HUES48 (cell line): ENCODE measurements at regions not wholly inside any gene's neighbourhood (a gene's known extent, or its start where the extent isn't known, plus 50 kb on each side); places are given as distances from the start of the nearest gene placed in this dataset.
A peak's percentile ranks its signal among the peaks of the same experiment; 100 is the strongest.

Experiments used
- H3K27ac ChIP-seq: one replicate; pipeline ENCODE4 v1.7.0; 2013; ENCODE audit warnings: low read depth, low read length, inconsistent platforms
- H3K27me3 ChIP-seq: 2 replicates; pipeline ENCODE4 v1.6.1; 2013; ENCODE audit warnings: mild to moderate bottlenecking, low read length; ENCODE audit not compliant: control insufficient read depth, insufficient read depth
- H3K36me3 ChIP-seq: 2 replicates; pipeline ENCODE4 v1.6.1; 2013; ENCODE audit warnings: low read length; ENCODE audit not compliant: control insufficient read depth, insufficient read depth
- H3K4me1 ChIP-seq: 2 replicates; pipeline ENCODE4 v1.6.1; 2013; ENCODE audit warnings: mild to moderate bottlenecking, low read length; ENCODE audit not compliant: control insufficient read depth, insufficient read depth
- H3K4me3 ChIP-seq: 2 replicates; pipeline ENCODE4 v1.5.1; 2013; ENCODE audit warnings: mild to moderate bottlenecking, low read depth, low read length
- H3K9ac ChIP-seq: 2 replicates; pipeline ENCODE4 v1.6.1; 2013; ENCODE audit warnings: mild to moderate bottlenecking, low read depth, low read length, moderate library complexity
- H3K9me3 ChIP-seq: 2 replicates; pipeline ENCODE4 v1.6.1; 2013; ENCODE audit warnings: low read length; ENCODE audit not compliant: control insufficient read depth, insufficient read depth

DNA sequence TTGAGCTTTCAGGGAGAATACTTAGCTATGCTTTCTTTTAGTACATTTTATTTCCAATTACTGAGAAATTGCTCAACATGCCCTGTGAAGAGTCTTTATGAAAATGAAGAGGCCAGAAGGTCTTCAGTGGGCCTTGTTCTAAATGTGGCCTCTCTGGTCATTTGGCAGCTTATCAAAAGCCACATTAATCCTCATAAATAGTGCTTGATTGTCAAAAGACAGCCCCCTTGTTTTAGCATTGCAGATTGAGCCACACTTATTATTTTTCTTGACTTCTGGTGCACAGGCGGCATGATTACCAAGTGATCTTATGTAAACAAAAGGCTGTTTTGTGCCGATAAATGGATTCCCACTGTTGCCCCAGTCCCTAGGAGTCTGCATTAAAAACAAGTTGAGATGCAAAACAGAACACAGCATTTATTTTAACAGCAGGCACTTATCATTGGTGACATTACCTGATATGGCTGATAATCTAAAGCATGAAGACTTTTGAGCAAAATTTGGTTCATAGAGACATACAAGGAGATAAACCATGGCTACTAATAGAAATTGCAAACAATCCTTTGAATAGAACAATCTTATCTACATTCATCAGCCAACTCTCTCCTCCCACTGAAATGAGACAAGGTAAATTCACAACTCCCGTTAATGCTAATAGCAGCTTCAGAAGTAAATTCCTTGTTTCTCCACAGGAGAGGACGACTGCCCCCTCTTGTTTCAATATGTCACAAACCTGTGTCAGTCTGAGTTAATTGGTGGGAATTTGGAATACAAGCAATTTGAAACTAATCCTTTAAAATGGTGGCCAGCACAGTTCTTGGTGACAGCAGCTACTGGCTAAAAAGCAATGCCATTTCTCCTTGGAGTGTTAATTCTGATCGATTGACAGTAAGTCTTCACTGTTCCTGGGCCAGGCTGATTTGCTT lies 194.3 kb downstream of the NSUN3 start:
- no peak overlapping the region for H3K4me3 ChIP-seq
- H3K27me3 ChIP-seq = no peaks in the 10 kb centered on the region
- no peaks in the 10 kb centered on the region for H3K36me3 ChIP-seq
- H3K27ac ChIP-seq = peak overlapping the region; percentile 10
- H3K9ac ChIP-seq = no peak overlapping the region
- peaks cover 5% of the 10 kb centered on the region for H3K4me1 ChIP-seq
- peaks cover 7% of the 10 kb centered on the region; the same call in 1 of the 2 replicates for H3K9me3 ChIP-seq

DNA sequence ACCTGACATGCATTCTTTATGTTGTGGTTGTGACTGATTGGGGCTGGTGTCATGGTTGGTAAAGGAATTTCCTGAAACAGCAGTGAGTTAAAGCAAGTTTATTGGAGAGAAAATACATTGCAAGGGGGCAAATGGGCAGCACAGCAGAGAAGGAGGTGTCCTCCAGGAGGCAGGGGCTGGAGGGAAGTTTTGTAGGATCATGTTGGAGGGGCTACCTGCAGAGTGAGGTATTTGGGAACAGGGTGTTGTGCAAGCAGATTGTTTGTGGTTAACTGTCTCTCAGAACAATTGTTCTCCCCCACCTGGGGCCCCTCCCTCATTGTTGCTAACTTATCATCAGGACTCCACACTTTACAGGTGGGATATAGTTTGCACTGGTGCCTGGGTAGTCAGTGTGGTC lies 196.0 kb downstream of the NSUN3 start:
- no peak overlapping the region for H3K9ac ChIP-seq
- peaks cover 7% of the 10 kb centered on the region; the same call in 1 of the 2 replicates for H3K9me3 ChIP-seq
- H3K4me1 ChIP-seq = peaks cover 3% of the 10 kb centered on the region; the same call in 1 of the 2 replicates
- H3K27ac ChIP-seq = peak overlapping the region; percentile 31
- no peaks in the 10 kb centered on the region for H3K36me3 ChIP-seq
- no peaks in the 10 kb centered on the region for H3K27me3 ChIP-seq
- no peak overlapping the region for H3K4me3 ChIP-seq

DNA sequence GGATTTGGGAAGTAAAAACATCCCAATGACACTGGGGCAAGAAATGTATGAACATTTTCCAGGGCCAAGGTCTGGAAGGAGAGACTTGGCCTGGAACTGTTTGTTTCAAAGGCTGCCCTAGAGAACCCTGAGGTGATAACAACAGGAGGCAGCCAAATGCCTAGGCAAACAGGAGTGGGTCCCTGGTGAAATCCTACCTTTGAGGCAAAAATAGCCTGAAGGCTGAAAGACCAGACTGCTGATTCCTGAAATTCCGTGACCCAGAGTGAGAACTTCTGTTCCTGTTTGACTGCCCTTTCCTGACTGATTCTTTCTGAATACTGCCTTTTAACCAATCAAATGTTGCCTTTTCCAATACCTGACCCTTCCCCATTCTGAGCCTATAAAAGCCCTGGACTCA lies 196.4 kb downstream of the NSUN3 start:
- peak overlapping the region; percentile 31 for H3K27ac ChIP-seq
- peaks cover 7% of the 10 kb centered on the region; the same call in 1 of the 2 replicates for H3K9me3 ChIP-seq
- no peaks in the 10 kb centered on the region for H3K36me3 ChIP-seq
- no peak overlapping the region for H3K4me3 ChIP-seq
- no peak overlapping the region for H3K9ac ChIP-seq
- H3K27me3 ChIP-seq = no peaks in the 10 kb centered on the region
- peaks cover 3% of the 10 kb centered on the region; the same call in 1 of the 2 replicates for H3K4me1 ChIP-seq

DNA sequence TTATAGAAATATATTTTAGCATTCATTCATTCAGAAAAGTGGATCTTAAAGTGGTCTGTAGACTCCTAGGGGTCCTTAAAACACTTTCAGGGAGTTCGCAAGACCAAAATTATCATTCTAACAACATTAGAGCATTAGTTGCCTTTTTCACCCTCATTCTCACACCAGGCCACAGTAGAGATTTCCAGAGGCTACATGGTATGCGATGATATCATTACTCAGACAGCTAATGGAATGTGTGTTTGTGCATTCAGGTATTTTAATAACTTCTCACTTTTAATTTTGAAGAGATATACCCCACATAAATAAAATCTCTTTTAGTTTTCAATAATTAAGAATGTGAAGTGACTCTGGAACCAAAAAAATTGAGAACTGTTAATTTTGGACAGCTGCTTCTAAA lies 206.9 kb downstream of the NSUN3 start:
- Histone ChIP-seq H3K4me1 (no peaks in the 10 kb centered on the region), H3K9ac (no peak overlapping the region), H3K9me3 (no peaks in the 10 kb centered on the region), H3K36me3 (no peaks in the 10 kb centered on the region), H3K4me3 (no peak overlapping the region), H3K27ac (no peak overlapping the region), H3K27me3 (no peaks in the 10 kb centered on the region)

DNA sequence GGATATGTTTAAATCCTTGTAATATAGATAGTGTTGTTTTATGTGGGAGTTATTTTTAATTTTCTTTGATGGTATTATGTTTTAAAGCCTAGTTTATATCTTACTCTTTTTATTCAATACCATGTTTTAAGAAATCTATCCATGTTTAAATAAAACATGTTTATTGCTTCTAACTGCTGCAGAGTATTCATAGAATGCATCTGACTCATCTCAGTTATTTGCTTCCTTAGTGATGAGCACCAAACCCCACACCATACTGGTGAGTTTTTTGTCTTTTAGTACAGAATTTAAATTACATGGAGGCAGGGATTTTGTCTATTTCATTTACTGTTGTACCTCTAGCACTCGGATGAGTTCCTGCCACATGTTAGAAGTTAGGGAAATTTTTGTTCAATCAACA lies 209.2 kb downstream of the NSUN3 start:
- no peaks in the 10 kb centered on the region for H3K36me3 ChIP-seq
- no peaks in the 10 kb centered on the region for H3K9me3 ChIP-seq
- no peak overlapping the region for H3K4me3 ChIP-seq
- H3K27me3 ChIP-seq = no peaks in the 10 kb centered on the region
- no peak overlapping the region for H3K27ac ChIP-seq
- H3K4me1 ChIP-seq = no peaks in the 10 kb centered on the region
- H3K9ac ChIP-seq = no peak overlapping the region

DNA sequence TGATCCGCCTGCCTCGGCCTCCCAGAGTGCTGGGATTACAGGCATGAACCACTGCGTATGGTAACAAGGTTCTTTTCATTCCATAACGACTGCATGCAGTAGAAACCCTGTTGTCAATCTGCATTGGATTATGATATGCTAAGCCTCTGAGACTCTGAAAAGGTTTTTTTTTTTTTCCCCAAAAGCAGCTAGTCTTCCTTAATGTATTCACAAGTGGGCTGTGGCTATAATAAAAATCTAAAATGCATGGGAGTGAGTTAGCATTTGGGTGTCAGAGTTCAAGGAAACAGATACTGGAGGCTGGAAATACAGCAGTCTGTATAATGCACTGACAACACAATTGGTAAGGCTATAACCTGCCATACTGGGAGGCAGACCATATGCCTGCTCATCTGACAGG lies 218.1 kb downstream of the NSUN3 start:
- no peaks in the 10 kb centered on the region for H3K36me3 ChIP-seq
- H3K9ac ChIP-seq = no peak overlapping the region
- no peak overlapping the region for H3K27ac ChIP-seq
- H3K4me1 ChIP-seq = 0 out of 2 replicates have a peak, but pooled peaks cover 5% of the 10 kb centered on the region
- no peak overlapping the region for H3K4me3 ChIP-seq
- no peaks in the 10 kb centered on the region for H3K9me3 ChIP-seq
- H3K27me3 ChIP-seq = no peaks in the 10 kb centered on the region; the same call in 1 of the 2 replicates

DNA sequence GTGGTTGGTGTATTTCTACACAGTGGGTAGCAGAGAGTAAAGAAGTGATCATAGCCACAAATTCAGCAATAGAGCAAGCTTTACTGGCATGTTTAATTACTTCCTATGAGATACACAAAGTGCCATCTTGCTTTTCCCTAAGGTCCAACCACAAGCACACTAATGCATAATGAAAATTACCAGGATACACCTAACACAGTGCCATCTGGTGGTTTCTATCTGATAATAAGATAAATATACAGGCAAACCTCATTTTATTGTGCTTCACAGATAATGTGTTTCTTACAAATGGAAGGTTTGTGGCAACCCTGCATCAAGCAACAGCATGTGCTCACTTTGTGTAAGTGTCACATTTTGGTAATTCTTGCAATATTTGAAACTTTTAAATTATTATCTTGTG lies 223.0 kb downstream of the NSUN3 start:
- Histone ChIP-seq H3K4me3 (no peak overlapping the region), H3K36me3 (no peaks in the 10 kb centered on the region), H3K27ac (no peak overlapping the region), H3K27me3 (no peaks in the 10 kb centered on the region; the same call in 1 of the 2 replicates), H3K9me3 (no peaks in the 10 kb centered on the region), H3K4me1 (peaks cover 4% of the 10 kb centered on the region; the same call in 1 of the 2 replicates), H3K9ac (no peak overlapping the region)

DNA sequence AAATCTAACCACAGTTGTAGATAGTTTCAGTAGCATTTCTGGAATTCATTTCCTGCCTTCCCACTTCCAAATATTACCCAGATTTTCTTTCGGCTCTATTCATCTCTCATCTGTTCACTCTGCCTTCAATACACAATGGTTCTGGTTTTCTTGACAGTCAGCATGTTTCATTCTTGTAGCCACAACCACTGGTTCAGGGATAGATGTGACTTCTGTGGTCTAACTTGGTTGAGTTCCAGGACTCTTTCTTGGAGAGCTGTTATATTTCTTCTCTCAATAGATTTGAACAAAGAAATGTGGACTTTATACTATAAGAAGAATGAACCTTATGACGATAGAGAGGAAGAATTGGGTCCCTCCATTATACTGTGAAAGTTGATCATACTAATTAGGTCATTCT lies 228.8 kb downstream of the NSUN3 start:
- Histone ChIP-seq H3K4me1 (peaks cover 8% of the 10 kb centered on the region), H3K27ac (no peak overlapping the region), H3K36me3 (no peaks in the 10 kb centered on the region), H3K9ac (no peak overlapping the region), H3K9me3 (no peaks in the 10 kb centered on the region), H3K4me3 (no peak overlapping the region), H3K27me3 (peaks cover 4% of the 10 kb centered on the region)

DNA sequence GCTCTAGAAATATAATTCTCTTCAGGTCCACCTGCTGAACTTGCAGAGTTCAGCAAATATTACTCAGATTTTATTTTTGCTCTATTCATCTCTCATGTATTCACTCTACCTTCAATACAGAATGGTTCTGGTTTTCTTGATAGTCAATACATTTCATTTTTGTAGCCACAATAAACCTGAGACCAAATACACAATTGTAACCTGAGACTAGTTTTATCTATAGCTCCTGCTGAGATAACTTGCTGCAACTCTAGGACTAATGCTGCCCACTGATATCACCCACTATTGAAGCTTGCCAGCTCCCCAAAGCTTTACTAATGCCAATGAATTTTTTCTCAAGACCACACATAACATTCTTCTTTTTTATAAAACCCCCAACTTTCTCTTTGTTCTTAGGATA lies 229.3 kb downstream of the NSUN3 start:
- Histone ChIP-seq H3K9me3 (no peaks in the 10 kb centered on the region), H3K4me3 (no peak overlapping the region), H3K4me1 (peaks cover 8% of the 10 kb centered on the region), H3K9ac (no peak overlapping the region), H3K36me3 (no peaks in the 10 kb centered on the region), H3K27ac (no peak overlapping the region), H3K27me3 (peaks cover 4% of the 10 kb centered on the region)

DNA sequence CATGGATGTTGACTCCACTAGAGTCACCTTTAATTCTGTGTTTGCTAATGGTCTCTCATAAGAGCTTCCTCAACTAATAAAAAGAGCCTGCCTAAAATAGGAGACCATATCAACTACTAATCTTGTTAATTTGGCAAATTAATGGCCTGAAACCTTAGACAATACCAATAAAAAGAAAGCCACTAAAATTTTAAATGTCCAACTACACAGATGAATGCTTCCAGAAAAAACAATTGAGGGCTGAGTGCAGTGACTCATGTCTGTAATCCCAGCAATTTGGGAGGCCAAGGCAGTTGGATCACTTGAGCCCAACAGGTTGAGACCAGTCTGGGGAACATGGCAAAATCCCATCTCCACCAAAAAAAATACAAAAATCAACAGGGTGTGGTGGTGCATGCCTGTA lies 230.9 kb downstream of the NSUN3 start:
- Histone ChIP-seq H3K9me3 (no peaks in the 10 kb centered on the region), H3K4me3 (no peak overlapping the region), H3K36me3 (no peaks in the 10 kb centered on the region), H3K9ac (no peak overlapping the region), H3K27ac (no peak overlapping the region), H3K4me1 (peaks cover 8% of the 10 kb centered on the region), H3K27me3 (peaks cover 4% of the 10 kb centered on the region)

DNA sequence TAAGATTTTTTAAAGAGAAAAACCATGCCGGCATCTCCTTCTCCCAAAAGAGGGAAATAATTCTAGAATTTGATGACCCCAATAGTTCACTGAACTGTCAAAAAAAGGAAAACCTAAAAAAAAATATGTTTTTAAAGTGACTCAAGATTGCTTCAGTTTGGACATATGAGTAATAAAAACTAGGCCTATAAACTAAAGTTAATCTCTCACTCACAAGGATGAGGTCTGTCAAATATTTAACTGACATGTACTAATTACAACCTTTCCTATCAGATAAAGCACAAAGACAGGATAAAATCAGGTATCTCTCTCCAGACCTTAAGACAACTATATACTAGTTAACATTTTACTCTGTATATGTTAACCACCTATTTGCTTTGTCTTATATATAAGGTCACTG lies 231.9 kb downstream of the NSUN3 start:
- Histone ChIP-seq H3K27me3 (peaks cover 4% of the 10 kb centered on the region), H3K27ac (no peak overlapping the region), H3K4me3 (no peak overlapping the region), H3K4me1 (peaks cover 8% of the 10 kb centered on the region), H3K36me3 (no peaks in the 10 kb centered on the region), H3K9ac (no peak overlapping the region), H3K9me3 (no peaks in the 10 kb centered on the region)
